Stimulated activated CD4-positive, alpha-beta T cell treated with anti-CD3 and anti-CD28 coated beads, Interleukin-4, amount 100 ng/mL, for 1 hour (primary cell): ENCODE measurements at regions not wholly inside any gene's neighbourhood (a gene's known extent, or its start where the extent isn't known, plus 50 kb on each side); places are given as distances from the start of the nearest gene placed in this dataset.
"Not testable (repeated sequence)": the region's sequence is repeated elsewhere in the genome, so short reads cannot be mapped to it uniquely, and the experiment has no call there.

Source experiments
- DNase-seq: peaks from one replicate; pipeline ENCODE4 v3.0.0-alpha.2; 2020

DNA sequence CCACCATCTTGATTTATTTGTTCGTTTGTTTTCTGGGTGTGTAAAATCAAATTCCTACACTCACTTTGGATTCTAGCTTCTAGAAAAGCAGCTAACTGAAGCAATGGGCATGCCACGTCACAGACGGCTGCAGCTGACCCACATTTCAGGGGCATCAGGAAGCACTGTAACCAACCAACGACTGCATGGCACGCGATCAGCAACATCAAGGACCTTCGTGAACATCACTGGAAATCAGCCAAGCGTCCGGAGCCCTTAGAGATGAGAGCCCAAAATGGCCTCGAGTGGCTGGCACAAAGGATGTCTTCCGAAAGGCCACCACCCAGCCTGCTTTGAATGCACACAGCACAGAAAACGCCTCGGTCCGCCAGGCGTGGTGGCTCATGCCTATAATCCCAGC is 191.1 kb downstream of the OLFM1 start:
- no peak for DNase-seq

- no peak for DNase-seq
Measured at GRCh38 chr9:135279385-135279784, 191.9 kb downstream of the OLFM1 start.

GRCh38 chr9:135279834-135280393 is 192.4 kb downstream of the OLFM1 start:
- DNase-seq, result no peak

DNA sequence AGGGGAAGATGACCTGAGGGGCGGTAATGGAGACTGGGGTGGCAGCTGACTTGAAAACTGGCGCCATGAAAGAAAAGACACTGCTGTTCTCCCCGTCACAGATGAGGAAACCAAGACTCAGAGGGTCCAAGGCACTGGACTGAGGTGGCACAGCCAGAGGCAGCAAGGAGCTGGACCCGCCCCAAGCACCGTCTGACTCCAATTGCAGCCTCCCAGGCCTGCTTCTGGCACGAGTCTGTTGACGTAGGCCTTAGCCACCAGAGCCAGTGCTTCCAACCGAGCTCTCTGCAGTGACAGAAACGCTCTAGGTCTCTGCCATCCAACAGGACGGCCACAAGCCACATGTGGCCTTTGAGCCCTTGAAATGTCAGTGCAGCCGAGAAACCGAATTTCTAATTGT is 193.2 kb downstream of the OLFM1 start:
- no peak for DNase-seq

DNA sequence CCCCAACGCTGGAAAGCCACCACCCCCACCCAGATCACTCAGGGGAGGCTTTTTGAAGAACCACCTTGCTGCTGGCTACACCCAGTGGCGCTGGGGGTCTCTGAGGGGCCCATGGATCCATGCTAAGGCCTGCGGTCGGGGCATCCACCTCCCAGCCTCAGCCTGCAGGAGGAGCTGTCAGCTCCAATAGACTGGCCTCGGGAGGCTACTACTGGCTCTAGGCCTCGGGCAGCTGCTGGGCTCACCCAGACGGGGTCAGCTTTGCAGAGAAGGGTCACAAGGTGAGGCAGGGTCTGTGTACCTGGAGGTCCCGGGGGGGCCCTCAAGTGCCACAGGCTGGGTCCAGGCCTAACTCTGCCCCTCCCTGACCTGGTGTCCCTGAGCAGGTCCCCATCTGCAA is 193.7 kb downstream of the OLFM1 start:
- DNase-seq, result no peak

GRCh38 chr9:135281791-135282737 is 194.6 kb downstream of the OLFM1 start:
- peak; percentile 14 for DNase-seq

- no peak for DNase-seq
Measured at GRCh38 chr9:135282808-135283207, 195.3 kb downstream of the OLFM1 start.

- DNase-seq, result no peak
Measured at GRCh38 chr9:135283671-135284070, 195.9 kb upstream of the PPP1R26 start.

GRCh38 chr9:135284386-135285134 is 195.0 kb upstream of the PPP1R26 start:
- DNase-seq, result no peak

DNA sequence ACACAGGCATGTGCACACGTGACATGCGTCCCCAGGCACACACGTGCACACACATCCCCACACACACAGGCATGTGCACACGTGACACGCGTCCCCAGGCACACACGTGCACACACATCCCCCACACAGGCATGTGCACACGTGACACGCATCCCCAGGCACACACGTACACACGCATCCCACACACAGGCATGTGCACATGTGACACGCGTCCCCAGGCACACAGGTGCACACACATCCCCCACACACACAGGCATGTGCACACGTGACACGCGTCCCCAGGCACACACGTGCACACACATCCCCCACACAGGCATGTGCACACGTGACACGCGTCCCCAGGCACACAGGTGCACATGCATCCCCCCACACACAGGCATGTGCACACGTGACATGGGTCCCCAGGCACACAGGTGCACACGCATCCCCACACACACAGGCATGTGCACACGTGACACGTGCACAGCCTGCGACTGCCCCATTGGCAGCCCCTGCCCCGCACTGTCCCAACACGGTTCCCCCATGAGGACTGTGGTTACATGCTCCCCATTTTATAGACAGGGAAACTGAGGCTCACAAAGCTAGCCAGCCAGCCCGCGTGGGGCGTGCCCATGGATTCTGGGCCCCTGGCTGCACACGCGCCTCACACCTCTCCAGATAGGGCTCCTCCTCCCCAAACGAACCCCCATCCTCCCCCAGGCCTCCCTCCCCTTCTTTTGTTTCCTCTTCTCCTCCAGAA is 193.2 kb upstream of the PPP1R26 start:
- DNase-seq, result not testable (repeated sequence)

- no peak for DNase-seq
Measured at GRCh38 chr9:135286961-135287360, 192.6 kb upstream of the PPP1R26 start.

- no peak for DNase-seq
Measured at GRCh38 chr9:135287627-135288026, 192.0 kb upstream of the PPP1R26 start.

DNA sequence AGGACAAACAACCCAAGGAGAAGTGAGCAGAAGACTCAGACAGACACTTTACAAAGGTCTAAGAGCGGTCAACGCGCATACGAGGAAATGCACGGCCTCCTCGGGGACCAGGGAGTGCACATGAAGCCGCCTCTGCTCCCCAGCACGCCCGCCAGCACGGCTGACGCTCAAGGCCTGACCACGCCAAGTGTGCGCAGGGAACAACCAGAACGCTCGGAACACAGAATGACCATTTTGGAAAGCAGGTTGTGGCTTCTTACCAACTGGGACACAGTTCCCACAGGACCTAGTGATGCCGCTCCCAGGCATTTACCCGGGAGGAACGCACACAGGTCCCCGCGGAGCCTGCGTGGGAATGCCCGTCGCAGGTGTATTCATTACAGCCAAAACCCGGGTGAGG is 191.5 kb upstream of the PPP1R26 start:
- no peak for DNase-seq

DNA sequence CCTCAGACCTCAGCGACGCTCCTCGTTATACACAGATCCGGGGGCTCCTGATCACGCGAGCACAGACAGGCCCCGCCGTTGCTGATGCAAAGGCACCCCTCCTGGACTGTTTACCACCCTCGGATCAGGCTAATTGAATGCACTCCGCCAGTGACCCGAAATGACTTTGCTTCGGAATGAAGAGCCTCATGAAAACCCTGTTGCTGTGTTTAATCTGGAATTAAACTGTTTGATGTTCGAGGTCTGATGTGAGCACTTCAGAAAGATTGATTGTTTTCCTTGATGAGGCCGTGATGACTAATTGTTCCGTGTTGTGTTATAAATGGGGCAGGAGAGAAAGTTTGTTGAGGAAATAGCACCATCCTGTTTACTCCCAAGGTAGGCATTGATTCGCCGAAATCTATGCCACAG is 190.5 kb upstream of the PPP1R26 start:
- no peak for DNase-seq

- DNase-seq, result no peak
Measured at GRCh38 chr9:135290086-135290485, 189.5 kb upstream of the PPP1R26 start.

DNA sequence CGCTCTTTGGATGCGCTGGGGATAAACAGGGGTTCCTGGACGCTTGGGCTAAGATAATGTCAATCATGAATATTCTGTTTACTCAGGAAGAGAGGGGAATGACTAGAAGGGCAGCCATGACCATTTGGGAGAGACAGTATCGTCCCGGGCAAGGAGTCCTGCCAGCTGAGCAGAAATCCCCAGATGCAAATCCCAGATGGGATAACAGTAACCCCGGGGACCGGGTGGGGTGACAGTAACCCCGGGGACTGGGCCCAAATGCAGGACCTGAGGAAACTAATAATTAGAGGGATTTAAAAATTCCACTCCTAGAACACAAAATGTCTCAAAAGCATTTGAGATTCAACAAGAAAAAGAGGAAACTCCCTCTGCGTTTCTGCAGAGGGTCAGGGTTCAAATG is 189.0 kb upstream of the PPP1R26 start:
- no peak for DNase-seq

- no peak for DNase-seq
Measured at GRCh38 chr9:135291165-135291564, 188.4 kb upstream of the PPP1R26 start.

GRCh38 chr9:135294836-135295235 is 184.7 kb upstream of the PPP1R26 start:
- no peak for DNase-seq

GRCh38 chr9:135295551-135296300 is 183.9 kb upstream of the PPP1R26 start:
- no peak for DNase-seq

- DNase-seq, result no peak
Measured at GRCh38 chr9:135296735-135297455, 182.7 kb upstream of the PPP1R26 start.

GRCh38 chr9:135297456-135298075 is 182.0 kb upstream of the PPP1R26 start:
- no peak for DNase-seq
